Stimulated activated CD4-positive, alpha-beta T cell treated with anti-CD3 and anti-CD28 coated beads, Interleukin-12 subunit alpha, Interleukin-12 subunit beta, amount 100 ng/mL, for 48 hours (primary cell): ENCODE measurements at regions not wholly inside any gene's neighbourhood (a gene's known extent, or its start where the extent isn't known, plus 50 kb on each side); places are given as distances from the start of the nearest gene placed in this dataset.
"Not testable (repeated sequence)": the region's sequence is repeated elsewhere in the genome, so short reads cannot be mapped to it uniquely, and the experiment has no call there.

Source experiments
- DNase-seq, 3 donors: peaks; one replicate each; pipeline ENCODE4 v3.0.0-alpha.2; 2020; ENCODE audit warnings: low read depth in 2 of 3, low spot score in 1 of 3

DNA sequence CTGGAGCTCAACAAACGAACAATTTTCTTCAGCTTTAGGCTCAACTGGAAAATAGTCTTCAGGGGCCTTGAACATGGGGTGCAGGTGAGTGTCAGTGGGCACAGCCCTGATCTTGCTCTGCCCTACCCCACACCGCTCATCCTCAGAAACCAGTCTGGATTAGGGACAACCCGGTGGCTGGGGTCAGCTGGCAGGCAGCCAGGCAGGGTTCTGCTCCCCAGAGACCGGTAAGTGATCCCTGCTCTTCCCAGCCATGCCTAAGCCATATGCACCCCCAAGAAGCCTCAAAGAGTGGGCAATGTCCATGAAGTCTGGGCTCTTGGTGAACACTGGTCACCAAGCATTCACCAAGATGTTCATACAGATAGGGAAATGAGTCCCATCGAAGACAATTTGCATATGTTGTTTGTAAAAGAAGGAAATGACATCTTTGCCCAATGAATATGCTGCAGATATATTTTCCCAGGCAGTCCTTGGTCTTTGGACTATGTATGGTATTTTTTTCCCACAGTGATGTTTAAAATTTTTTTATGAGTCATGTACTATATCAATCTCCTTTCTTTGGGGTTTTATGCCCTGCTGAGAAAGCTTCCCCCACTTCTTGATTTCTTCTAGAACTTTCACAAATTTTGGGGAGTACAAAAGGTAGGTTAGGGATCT, 63.9 kb upstream of the VASH1 start:
- DNase-seq, result no peak

DNA sequence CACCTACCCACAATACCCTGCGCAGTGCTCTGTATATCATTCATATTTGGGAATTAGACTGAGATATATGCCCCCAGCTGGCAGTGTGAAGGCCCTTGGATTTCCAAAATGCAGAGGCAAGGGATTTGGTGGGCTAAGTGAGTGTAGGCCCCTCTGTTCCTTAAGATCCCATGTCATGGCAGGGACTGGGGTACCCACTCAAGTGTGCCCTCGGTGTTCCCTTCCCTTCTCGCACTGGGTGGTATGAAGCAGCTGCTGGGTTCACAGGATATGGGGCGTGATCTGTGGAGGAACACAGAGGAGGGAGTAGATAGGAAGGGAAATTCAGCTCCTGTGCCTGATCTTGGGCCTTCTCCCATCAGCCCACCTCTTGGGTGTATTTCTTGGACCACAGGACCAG, 63.1 kb upstream of the VASH1 start:
- no peak for DNase-seq

DNA sequence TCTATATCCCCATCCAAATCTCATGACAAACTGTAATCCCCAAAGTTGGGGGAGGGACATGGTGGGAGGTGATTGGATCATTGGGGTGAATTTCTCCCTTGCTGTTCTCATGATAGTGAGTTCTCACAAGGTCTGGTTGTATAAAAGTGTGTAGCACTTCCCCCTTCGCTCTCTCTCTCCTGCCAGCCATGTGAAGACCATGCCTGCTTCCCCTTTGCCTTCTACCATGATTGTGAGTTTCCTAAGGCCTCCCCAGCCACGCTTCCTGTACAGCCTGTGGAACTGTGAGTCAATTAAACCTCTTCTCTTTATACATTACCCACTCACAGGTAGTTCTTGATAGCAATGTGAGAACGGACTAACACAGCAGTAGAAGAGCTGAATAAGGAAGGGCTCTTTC, 62.6 kb upstream of the VASH1 start:
- no peak for DNase-seq

DNA sequence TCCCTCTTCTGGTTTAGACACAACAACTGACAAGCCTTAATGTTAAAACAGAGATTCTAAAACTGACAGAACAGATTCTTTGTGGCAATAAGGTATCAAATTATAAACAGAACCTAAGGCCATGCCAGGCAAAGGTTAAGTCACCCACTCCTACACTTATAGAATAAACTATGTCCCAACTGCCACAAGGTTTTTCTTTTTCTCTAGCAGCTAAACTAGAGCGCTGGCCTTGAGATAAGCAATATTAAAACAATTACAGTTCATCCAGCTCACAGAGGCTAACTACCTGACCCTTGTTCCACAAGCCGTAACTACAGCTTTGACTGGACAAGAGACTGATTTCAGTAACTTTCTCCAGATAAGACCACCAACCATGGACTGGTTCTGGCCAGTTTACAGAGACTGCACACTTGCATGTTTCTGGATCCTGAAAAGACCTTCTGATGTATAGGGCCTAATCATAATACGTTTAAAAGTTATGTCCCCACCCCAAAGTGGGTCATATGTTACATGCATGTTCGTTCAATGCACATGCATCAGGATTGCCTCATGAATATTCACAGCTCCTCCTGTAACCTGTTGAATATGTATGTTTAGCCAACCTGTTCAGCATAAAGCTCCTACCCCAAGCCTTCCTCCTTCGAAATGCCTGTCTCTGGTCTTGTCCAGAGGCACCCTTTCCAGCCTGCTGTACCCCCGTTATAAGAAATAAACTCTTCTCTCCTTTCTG, 61.9 kb upstream of the VASH1 start:
- DNase-seq, result no peak

DNA sequence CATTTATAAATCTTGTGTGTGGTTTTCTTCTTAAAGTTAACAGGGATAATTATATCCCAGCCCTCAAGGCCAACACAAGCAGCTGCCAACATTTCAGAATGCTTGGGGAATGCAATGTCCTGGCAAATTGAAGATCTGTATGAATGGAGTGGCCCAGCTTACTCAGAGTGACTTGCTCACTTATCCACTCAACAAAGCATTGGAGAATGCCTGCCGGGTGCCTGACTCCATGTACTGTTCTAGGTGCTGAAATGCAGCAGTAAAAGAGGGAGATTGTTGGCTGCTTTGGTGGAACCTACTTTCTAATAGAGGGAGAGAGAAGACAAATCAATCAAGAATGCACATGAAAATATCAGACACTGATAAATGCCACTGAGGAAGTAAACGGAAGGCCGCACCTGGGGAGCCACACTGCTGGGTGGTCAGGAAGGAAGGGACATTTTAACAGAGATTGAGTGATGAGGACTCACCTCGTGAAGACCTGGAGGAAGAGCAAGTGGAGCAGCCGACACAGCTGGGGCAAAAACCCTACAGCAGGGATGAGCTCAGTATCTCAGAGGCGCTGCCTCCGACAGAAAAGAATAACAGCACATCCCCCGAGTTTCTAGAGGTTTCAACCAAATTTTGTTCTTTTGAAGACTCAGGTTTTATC, 61.2 kb upstream of the VASH1 start:
- no peak for DNase-seq

DNA sequence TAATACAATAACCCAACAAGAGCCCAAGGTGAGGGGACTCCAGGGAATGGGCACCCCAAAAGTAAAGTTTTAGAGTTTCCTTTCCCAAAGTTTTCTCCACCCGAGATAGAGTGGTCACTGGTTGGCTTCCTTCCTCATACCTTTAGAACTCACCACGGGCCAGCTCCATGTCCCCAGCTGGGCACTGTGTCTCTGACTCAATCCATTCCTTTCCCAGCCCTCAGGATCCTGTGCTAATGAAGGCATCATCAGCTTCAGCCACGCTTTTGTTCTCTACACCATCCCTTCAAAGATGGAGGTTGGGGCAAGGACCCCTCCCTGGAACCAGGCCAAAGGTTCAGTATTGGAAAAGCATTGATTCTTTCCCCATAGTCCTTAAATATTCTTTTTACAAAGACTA, 59.8 kb upstream of the VASH1 start:
- no peak for DNase-seq

DNA sequence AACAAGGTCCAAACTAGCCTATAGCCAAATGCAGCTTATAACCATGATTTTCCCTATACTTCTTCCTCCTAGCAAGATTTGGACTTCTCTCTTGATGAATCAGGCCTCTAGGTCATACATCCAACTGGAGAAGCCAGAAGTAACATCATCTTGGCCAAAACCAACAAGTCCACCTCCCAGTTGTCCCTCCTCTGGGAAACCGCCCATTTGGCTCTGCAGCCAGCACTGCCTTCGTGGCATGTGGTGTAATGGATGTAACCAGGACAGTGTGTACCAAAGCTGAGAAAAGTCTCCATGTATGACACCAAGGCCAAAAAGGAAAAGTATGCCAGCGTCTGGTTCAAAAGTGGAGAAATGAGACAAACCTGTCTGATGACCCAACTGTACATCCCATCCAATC, 59.3 kb upstream of the VASH1 start:
- no peak for DNase-seq

DNA sequence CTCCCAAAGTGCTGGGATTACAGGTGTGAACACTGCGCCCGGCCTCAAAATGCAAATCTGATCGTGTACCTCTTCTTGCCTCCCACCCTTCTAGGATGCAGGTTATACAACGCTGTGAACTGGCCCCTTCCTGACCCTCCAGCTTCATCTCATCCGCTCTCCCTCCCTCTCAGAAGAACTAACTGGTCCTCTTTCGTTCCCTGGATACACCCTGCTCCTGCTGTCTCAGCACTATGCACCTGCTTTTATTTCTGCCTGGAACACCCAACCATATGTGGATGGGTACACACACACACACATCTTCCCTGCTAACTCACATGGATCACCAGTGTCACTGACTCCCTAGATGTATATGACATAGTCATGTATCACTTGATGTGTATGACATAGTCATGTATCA, 56.1 kb upstream of the VASH1 start:
- DNase-seq, result no peak

DNA sequence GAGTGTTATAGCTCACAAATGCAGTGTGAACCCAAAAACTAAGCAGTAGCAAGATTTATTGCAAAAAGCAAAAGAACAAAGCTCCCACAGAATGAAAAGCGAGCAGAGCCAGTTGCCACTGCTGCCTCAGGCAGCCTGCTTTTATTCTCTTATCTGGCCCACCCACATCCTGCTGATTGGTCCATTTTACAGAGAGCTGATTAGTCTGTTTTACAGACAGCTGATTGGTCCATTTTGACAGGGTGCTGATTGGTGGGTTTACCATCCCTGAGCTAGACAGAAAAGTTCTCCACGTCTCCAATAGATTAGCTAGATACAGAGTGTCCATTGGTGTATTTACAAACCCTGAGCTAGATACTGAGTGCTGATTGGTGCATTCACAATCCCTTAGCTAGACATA, 55.1 kb upstream of the VASH1 start:
- not testable (repeated sequence) for DNase-seq

DNA sequence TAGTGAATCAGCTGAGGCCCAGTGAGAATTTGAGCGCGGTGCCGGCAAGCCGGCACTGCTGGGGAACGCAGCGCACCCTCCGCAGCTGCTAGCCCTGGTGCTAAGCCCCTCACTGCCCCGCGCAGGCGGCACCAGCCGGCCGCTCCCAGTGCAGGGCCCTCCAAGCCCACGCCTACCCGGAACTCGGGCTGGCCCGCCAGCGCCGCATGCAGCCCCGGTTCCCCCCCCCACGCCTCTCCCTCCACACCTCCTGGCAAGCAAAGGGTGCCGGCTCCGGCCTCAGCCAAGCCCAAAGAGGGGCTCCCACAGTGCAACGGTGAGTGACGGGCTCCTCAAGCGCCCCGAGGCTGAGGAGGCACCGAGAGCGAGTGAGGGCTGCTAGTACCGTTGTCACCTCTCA, 54.5 kb upstream of the VASH1 start:
- DNase-seq, result no peak

DNA sequence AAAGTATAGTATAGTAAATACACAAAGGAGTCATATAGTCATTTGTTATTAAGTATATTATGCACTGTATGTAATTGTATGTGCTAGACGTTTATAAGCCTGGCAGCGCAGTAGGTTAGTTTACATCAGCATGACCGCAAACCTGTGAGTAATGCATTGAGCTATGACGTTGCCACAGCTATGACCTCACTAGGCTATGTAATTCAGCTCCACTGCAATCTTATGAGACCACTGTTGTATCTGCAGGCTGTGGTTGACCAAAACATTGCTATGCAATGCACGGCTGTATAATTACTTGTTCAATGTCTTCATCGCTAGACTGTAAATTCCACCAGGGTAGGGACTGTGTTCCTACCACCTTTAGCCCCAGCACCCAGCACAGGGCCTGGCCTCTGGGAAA, 53.2 kb upstream of the VASH1 start:
- no peak for DNase-seq

DNA sequence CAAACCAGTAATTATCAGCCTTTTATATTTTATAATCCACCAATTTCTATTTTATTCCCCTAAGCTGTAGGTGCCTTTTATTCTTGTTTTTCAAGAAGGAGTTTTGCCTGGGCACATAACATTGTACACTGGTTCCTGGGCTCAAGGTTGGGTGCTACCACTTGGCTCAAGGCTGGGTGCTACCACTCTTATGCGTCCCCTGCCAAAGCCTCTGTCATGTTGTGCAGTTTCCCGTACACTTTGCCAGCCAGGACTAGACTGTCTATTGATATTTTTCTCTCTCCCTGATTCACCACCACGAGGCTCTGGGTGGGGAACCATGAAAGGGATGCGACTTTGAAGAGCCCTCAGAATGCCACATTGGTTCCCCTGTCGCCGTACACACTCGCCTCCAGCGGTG, 52.5 kb upstream of the VASH1 start:
- no peak for DNase-seq

DNA sequence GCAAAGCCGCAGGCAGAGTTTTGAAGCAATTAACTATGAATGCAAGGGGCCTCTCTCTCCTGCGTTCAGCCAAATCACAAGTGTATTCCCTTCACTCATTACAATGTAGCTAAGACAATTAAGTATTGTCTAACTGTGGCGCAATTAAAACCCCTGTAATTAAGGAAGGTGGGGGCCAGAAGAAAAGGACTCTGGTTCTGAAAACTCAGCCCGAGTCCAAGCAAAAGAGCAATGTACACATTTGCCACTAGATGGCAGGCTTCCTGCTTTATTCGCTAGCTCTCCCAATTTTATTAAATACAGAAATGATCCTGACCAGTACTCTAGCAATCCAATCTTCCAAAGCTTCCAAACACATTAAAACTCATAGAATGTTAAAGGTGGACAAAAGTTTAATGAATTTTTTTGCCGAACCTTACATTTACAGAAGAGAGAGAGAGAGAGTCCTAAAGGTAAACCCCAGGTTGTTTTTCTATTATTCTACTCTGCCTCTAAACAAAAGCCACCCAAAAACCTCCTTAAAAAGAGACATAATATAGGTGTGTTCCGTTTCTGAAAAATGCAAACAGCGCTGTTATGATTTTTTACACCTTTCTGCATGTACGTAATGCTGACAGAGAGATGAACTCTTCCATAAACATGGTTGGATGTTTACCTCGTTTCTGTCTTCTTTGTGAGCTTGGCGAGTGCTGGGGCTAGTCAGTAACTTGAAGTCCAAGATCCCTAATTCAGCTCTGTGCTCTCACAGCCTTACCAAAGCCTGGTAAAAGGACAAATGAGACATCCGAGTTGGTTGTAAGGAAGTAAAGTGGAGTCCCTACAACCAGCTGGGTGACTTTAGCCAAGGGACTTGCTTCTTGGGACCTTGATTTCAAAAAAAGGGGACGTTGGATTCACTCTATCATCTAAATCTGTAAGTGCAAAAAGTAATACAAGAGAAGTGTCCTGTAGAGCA, 50.9 kb upstream of the VASH1 start:
- DNase-seq, result peak in 1 of 3 donors; percentile 38
